ENCODE measurements at regions not wholly inside any gene's neighbourhood (a gene's known extent, or its start where the extent isn't known, plus 50 kb on each side); places are given as distances from the start of the nearest gene placed in this dataset.
"Not testable (repeated sequence)": the region's sequence is repeated elsewhere in the genome, so short reads cannot be mapped to it uniquely, and the experiment has no call there.

DNA sequence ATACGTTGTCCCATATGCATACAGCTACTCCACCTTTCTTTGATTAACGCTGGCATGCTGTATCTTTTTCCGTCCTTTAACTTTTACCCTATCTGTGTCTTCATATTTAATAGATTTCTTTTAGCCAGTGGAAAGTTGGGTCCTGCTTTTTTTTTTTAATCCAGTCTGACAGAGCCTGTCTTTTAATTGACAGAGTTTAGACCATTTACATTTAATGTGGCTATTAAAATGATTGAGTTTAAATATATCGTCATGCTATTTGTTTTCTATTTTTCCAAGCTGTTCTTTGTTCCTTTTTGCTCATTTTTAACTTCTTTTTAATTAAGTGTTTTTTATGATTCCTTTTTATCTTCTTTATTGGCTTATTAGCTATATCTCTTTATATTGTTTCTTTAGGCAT, 217.6 kb upstream of the NEBL start:
- Histone ChIP-seq H2BK12ac (ENCODE audit: low read length) (no peak overlapping the region), H3K4me3 (ENCODE audit: low read length in 2 of 2) (no peak overlapping the region), H3K14ac (ENCODE audit: low read length) (no peak overlapping the region), H4K8ac (ENCODE audit: low read depth, low read length) (no peak overlapping the region), H3K27ac (replicated peaks; ENCODE audit: low read length) (no peak overlapping the region), H2AFZ (ENCODE audit: low read length) (no peak overlapping the region), H2BK5ac (ENCODE audit: low read length) (no peak overlapping the region), H3K23ac (ENCODE audit: low read depth, low read length, poor library complexity) (no peak overlapping the region), H3K9ac (ENCODE audit: low read depth, low read length, poor library complexity) (no peak overlapping the region), H2AK5ac (ENCODE audit: low read depth, low read length) (no peak overlapping the region), H3K4me1 (ENCODE audit: control insufficient read depth in 2 of 2, insufficient read depth in 1 of 2, low read depth in 1 of 2, low read length in 2 of 2) (no peaks in the 10 kb centered on the region), H3K79me1 (ENCODE audit: low read depth, low read length) (no peaks in the 10 kb centered on the region), H3K36me3 (replicated peaks in 1 of 2; ENCODE audit: control insufficient read depth in 2 of 2, insufficient read depth in 2 of 2, low read length in 2 of 2) (no peaks in the 10 kb centered on the region), H2BK15ac (ENCODE audit: low read length) (no peak overlapping the region), H3K9me3 (replicated peaks in 1 of 2; ENCODE audit: control insufficient read depth in 2 of 2, insufficient read depth in 1 of 2, low read depth in 1 of 2, low read length in 2 of 2) (peaks cover 0 to 19% of the 10 kb centered on the region in 2 donors), H2BK120ac (ENCODE audit: low read depth, low read length) (no peak overlapping the region), H3K27me3 (ENCODE audit: control insufficient read depth in 3 of 3, insufficient read depth in 3 of 3, low read depth in 1 of 3, low read length in 3 of 3) (no peaks in the 10 kb centered on the region), H3K18ac (ENCODE audit: low read length) (no peak overlapping the region), H3K4ac (ENCODE audit: low read length) (no peak overlapping the region), H3K4me2 (ENCODE audit: insufficient read depth, low read length, poor library complexity, severe bottlenecking) (no peak overlapping the region), H4K91ac (ENCODE audit: low read depth, low read length, poor library complexity) (no peak overlapping the region)
- WGBS, 2 donors (ENCODE audit: extremely low coverage in 2 of 2, insufficient read length in 2 of 2, insufficient replicate concordance in 1 of 2): no CpG with 5 or more reads among the region's 4 CpGs
- DNase-seq (ENCODE audit: low spot score): no peak

DNA sequence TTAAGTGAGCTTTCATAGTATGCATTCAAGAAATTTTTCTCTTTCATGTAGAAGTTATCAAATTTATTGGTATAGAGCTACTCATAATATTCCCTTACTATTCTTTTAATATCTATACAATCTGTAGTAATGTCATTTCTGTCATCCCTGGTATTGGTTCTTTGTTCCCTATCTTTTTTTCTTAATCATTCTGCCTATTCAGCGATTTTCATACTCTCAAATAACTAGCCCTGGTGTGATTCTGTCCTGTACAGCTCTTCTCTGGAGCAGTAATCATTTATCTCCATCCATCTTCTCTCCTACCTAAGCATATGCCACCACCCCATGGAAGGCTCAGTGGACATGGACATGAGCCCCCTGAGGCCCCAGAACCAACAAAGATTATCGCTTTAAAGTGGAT, 213.2 kb upstream of the NEBL start:
- Histone ChIP-seq H3K14ac (ENCODE audit: low read length) (no peak overlapping the region), H3K9ac (ENCODE audit: low read depth, low read length, poor library complexity) (no peak overlapping the region), H3K4me2 (ENCODE audit: insufficient read depth, low read length, poor library complexity, severe bottlenecking) (no peak overlapping the region), H3K79me1 (ENCODE audit: low read depth, low read length) (no peaks in the 10 kb centered on the region), H4K91ac (ENCODE audit: low read depth, low read length, poor library complexity) (no peak overlapping the region), H3K36me3 (replicated peaks in 1 of 2; ENCODE audit: control insufficient read depth in 2 of 2, insufficient read depth in 2 of 2, low read length in 2 of 2) (no peaks in the 10 kb centered on the region), H2AFZ (ENCODE audit: low read length) (no peak overlapping the region), H2AK5ac (ENCODE audit: low read depth, low read length) (no peak overlapping the region), H3K9me3 (replicated peaks in 1 of 2; ENCODE audit: control insufficient read depth in 2 of 2, insufficient read depth in 1 of 2, low read depth in 1 of 2, low read length in 2 of 2) (peaks cover 0 to 8% of the 10 kb centered on the region in 2 donors), H3K4me1 (ENCODE audit: control insufficient read depth in 2 of 2, insufficient read depth in 1 of 2, low read depth in 1 of 2, low read length in 2 of 2) (no peaks in the 10 kb centered on the region), H3K4me3 (ENCODE audit: low read length in 2 of 2) (no peak overlapping the region), H3K27ac (replicated peaks; ENCODE audit: low read length) (no peak overlapping the region), H3K4ac (ENCODE audit: low read length) (no peak overlapping the region), H3K27me3 (ENCODE audit: control insufficient read depth in 3 of 3, insufficient read depth in 3 of 3, low read depth in 1 of 3, low read length in 3 of 3) (no peaks in the 10 kb centered on the region), H3K23ac (ENCODE audit: low read depth, low read length, poor library complexity) (no peak overlapping the region), H3K18ac (ENCODE audit: low read length) (no peak overlapping the region), H2BK5ac (ENCODE audit: low read length) (no peak overlapping the region), H2BK120ac (ENCODE audit: low read depth, low read length) (no peak overlapping the region), H2BK12ac (ENCODE audit: low read length) (no peak overlapping the region), H4K8ac (ENCODE audit: low read depth, low read length) (no peak overlapping the region), H2BK15ac (ENCODE audit: low read length) (no peak overlapping the region)
- DNase-seq (ENCODE audit: low spot score): no peak
- no CpG with 5 or more reads among the region's 2 CpGs for WGBS, 2 donors (ENCODE audit: extremely low coverage in 2 of 2, insufficient read length in 2 of 2, insufficient replicate concordance in 1 of 2)

DNA sequence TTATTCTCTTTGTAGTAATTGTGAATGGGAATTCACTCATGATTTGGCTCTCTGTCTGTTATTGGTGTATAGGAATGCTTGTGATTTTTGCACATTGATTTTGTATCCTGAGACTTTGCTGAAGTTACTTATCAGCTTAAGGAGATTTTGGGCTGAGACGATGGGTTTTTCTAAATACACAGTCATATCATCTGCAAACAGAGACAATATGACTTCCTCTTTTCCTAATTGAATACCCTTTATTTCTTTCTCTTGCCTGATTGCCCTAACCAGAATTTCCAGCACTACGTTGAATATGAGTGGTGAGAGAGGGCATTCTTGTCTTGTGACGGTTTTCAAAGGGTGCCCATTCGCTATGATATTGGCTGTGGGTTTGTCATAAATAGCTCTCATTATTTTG, 209.8 kb upstream of the NEBL start:
- not testable (repeated sequence) for H2BK15ac ChIP-seq (ENCODE audit: low read length); H2BK12ac ChIP-seq (ENCODE audit: low read length); H3K27me3 ChIP-seq (ENCODE audit: control insufficient read depth in 3 of 3, insufficient read depth in 3 of 3, low read depth in 1 of 3, low read length in 3 of 3); H3K4ac ChIP-seq (ENCODE audit: low read length); DNase-seq (ENCODE audit: low spot score); H3K27ac ChIP-seq (replicated peaks; ENCODE audit: low read length); H3K9me3 ChIP-seq (replicated peaks in 1 of 2; ENCODE audit: control insufficient read depth in 2 of 2, insufficient read depth in 1 of 2, low read depth in 1 of 2, low read length in 2 of 2); H2BK120ac ChIP-seq (ENCODE audit: low read depth, low read length); H3K4me1 ChIP-seq (ENCODE audit: control insufficient read depth in 2 of 2, insufficient read depth in 1 of 2, low read depth in 1 of 2, low read length in 2 of 2); H3K79me1 ChIP-seq (ENCODE audit: low read depth, low read length); H3K14ac ChIP-seq (ENCODE audit: low read length); H3K9ac ChIP-seq (ENCODE audit: low read depth, low read length, poor library complexity); H2AK5ac ChIP-seq (ENCODE audit: low read depth, low read length); H3K4me3 ChIP-seq (ENCODE audit: low read length in 2 of 2); H4K8ac ChIP-seq (ENCODE audit: low read depth, low read length); H3K36me3 ChIP-seq (replicated peaks in 1 of 2; ENCODE audit: control insufficient read depth in 2 of 2, insufficient read depth in 2 of 2, low read length in 2 of 2); H3K23ac ChIP-seq (ENCODE audit: low read depth, low read length, poor library complexity); H2AFZ ChIP-seq (ENCODE audit: low read length); H4K91ac ChIP-seq (ENCODE audit: low read depth, low read length, poor library complexity); H3K18ac ChIP-seq (ENCODE audit: low read length); H2BK5ac ChIP-seq (ENCODE audit: low read length); H3K4me2 ChIP-seq (ENCODE audit: insufficient read depth, low read length, poor library complexity, severe bottlenecking)
- no CpG with 5 or more reads among the region's 4 CpGs for WGBS, 2 donors (ENCODE audit: extremely low coverage in 2 of 2, insufficient read length in 2 of 2, insufficient replicate concordance in 1 of 2)

DNA sequence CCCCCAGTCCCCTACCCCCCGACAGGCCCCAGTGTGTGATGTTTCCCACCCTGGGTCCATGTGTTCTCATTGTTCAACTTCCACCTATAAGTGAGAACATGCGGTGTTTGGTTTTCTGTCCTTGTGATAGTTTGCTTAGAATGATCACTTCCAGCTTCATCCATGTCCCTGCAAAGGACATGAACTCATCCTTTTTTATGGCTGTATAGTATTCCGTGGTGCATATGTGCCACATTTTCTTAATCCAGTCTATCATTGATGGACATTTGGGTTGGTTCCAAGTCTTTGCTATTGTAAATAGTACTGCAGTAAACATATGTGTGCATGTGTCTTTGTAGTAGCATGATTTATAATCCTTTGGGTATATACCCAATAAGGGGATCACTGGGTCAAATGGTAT, 208.2 kb upstream of the NEBL start:
- H2AFZ ChIP-seq (ENCODE audit: low read length); DNase-seq (ENCODE audit: low spot score); H3K36me3 ChIP-seq (replicated peaks in 1 of 2; ENCODE audit: control insufficient read depth in 2 of 2, insufficient read depth in 2 of 2, low read length in 2 of 2); H2AK5ac ChIP-seq (ENCODE audit: low read depth, low read length); H4K8ac ChIP-seq (ENCODE audit: low read depth, low read length); H3K9me3 ChIP-seq (replicated peaks in 1 of 2; ENCODE audit: control insufficient read depth in 2 of 2, insufficient read depth in 1 of 2, low read depth in 1 of 2, low read length in 2 of 2); H2BK5ac ChIP-seq (ENCODE audit: low read length); H4K91ac ChIP-seq (ENCODE audit: low read depth, low read length, poor library complexity); H2BK12ac ChIP-seq (ENCODE audit: low read length); H3K4me2 ChIP-seq (ENCODE audit: insufficient read depth, low read length, poor library complexity, severe bottlenecking); H2BK120ac ChIP-seq (ENCODE audit: low read depth, low read length); H3K4me3 ChIP-seq (ENCODE audit: low read length in 2 of 2); H3K4ac ChIP-seq (ENCODE audit: low read length); H2BK15ac ChIP-seq (ENCODE audit: low read length); H3K23ac ChIP-seq (ENCODE audit: low read depth, low read length, poor library complexity); H3K27ac ChIP-seq (replicated peaks; ENCODE audit: low read length); H3K27me3 ChIP-seq (ENCODE audit: control insufficient read depth in 3 of 3, insufficient read depth in 3 of 3, low read depth in 1 of 3, low read length in 3 of 3); H3K9ac ChIP-seq (ENCODE audit: low read depth, low read length, poor library complexity); H3K79me1 ChIP-seq (ENCODE audit: low read depth, low read length); H3K18ac ChIP-seq (ENCODE audit: low read length); H3K14ac ChIP-seq (ENCODE audit: low read length); H3K4me1 ChIP-seq (ENCODE audit: control insufficient read depth in 2 of 2, insufficient read depth in 1 of 2, low read depth in 1 of 2, low read length in 2 of 2): not testable (repeated sequence)
- no CpG with 5 or more reads among the region's 3 CpGs for WGBS, 2 donors (ENCODE audit: extremely low coverage in 2 of 2, insufficient read length in 2 of 2, insufficient replicate concordance in 1 of 2)

All from neuronal stem cell (in vitro differentiated cells).